ENCODE measurements at regions not wholly inside any gene's neighbourhood (a gene's known extent, or its start where the extent isn't known, plus 50 kb on each side); places are given as distances from the start of the nearest gene placed in this dataset.
A peak's percentile ranks its signal among the peaks of the same experiment; 100 is the strongest.

- H3K27ac ChIP-seq = no peak overlapping the region
- no peak for ATAC-seq (ENCODE audit: insufficient number of reproducible peaks, low FRiP score, low read depth)
- no peak overlapping the region for H3K4me3 ChIP-seq
- no peak for TF ChIP-seq CTCF (IDR thresholded peaks at IDR 0.05)
- H3K27me3 ChIP-seq (replicated peaks; ENCODE audit: insufficient read depth) = no peaks in the 10 kb centered on the region
- no peak for DNase-seq (ENCODE audit: low spot score)
- no peaks in the 10 kb centered on the region for H3K9me3 ChIP-seq
- no peaks in the 10 kb centered on the region for H3K36me3 ChIP-seq
- H3K4me1 ChIP-seq (ENCODE audit: control insufficient read depth in 1 of 2, low read depth in 2 of 2) = peaks cover 4 to 8% of the 10 kb centered on the region in 2 donors
Observed at GRCh38 chr10:58976254-58976653, 200.2 kb upstream of the PHYHIPL start.

GRCh38 chr10:58979711-58980110 is 196.7 kb upstream of the PHYHIPL start:
- TF ChIP-seq CTCF (IDR thresholded peaks at IDR 0.05) = no peak
- no peaks in the 10 kb centered on the region for H3K36me3 ChIP-seq
- H3K27ac ChIP-seq = no peak overlapping the region
- no peaks in the 10 kb centered on the region for H3K27me3 ChIP-seq (replicated peaks; ENCODE audit: insufficient read depth)
- H3K4me1 ChIP-seq (ENCODE audit: control insufficient read depth in 1 of 2, low read depth in 2 of 2) = peaks cover 8 to 25% of the 10 kb centered on the region in 2 donors
- H3K4me3 ChIP-seq = no peak overlapping the region
- no peaks in the 10 kb centered on the region for H3K9me3 ChIP-seq
- no peak for DNase-seq (ENCODE audit: low spot score)
- ATAC-seq (ENCODE audit: insufficient number of reproducible peaks, low FRiP score, low read depth) = no peak

GRCh38 chr10:58980826-58981415 is 195.5 kb upstream of the PHYHIPL start:
- DNase-seq (ENCODE audit: low spot score) (no peak), ATAC-seq (ENCODE audit: insufficient number of reproducible peaks, low FRiP score, low read depth) (no peak)
- no peaks in the 10 kb centered on the region for H3K9me3 ChIP-seq
- H3K4me1 ChIP-seq (ENCODE audit: control insufficient read depth in 1 of 2, low read depth in 2 of 2) = peaks cover 8 to 22% of the 10 kb centered on the region in 2 donors
- no peaks in the 10 kb centered on the region for H3K36me3 ChIP-seq
- TF ChIP-seq CTCF (IDR thresholded peaks at IDR 0.05) = no peak
- H3K27me3 ChIP-seq (replicated peaks; ENCODE audit: insufficient read depth) = no peaks in the 10 kb centered on the region
- H3K27ac ChIP-seq = no peak overlapping the region
- no peak overlapping the region for H3K4me3 ChIP-seq

GRCh38 chr10:58981846-58982245 is 194.6 kb upstream of the PHYHIPL start:
- Histone ChIP-seq H3K36me3 (no peaks in the 10 kb centered on the region), H3K27ac (no peak overlapping the region), H3K9me3 (no peaks in the 10 kb centered on the region), H3K4me3 (no peak overlapping the region), H3K4me1 (ENCODE audit: control insufficient read depth in 1 of 2, low read depth in 2 of 2) (peaks cover 4 to 17% of the 10 kb centered on the region in 2 donors), H3K27me3 (replicated peaks; ENCODE audit: insufficient read depth) (no peaks in the 10 kb centered on the region)
- TF ChIP-seq CTCF (IDR thresholded peaks at IDR 0.05) = no peak
- ATAC-seq (ENCODE audit: insufficient number of reproducible peaks, low FRiP score, low read depth) = no peak
- no peak for DNase-seq (ENCODE audit: low spot score)

GRCh38 chr10:58982470-58983239 is 193.8 kb upstream of the PHYHIPL start:
- Histone ChIP-seq H3K4me1 (ENCODE audit: control insufficient read depth in 1 of 2, low read depth in 2 of 2) (peaks cover 4 to 17% of the 10 kb centered on the region in 2 donors), H3K36me3 (no peaks in the 10 kb centered on the region), H3K27ac (no peak overlapping the region), H3K9me3 (no peaks in the 10 kb centered on the region), H3K4me3 (no peak overlapping the region), H3K27me3 (replicated peaks; ENCODE audit: insufficient read depth) (no peaks in the 10 kb centered on the region)
- TF ChIP-seq CTCF (IDR thresholded peaks at IDR 0.05) = no peak
- no peak for DNase-seq (ENCODE audit: low spot score)
- ATAC-seq (ENCODE audit: insufficient number of reproducible peaks, low FRiP score, low read depth) = peak; percentile 50
